GM12892 (cell line): ENCODE measurements at regions not wholly inside any gene's neighbourhood (a gene's known extent, or its start where the extent isn't known, plus 50 kb on each side); places are given as distances from the start of the nearest gene placed in this dataset.

Experiments used
- DNase-seq: peaks from one replicate; pipeline ENCODE4 v3.0.0; 2011; ENCODE audit not compliant: insufficient read length
- FAIRE-seq: peaks from 2 replicates; lab custom pipeline; 2011; peaks lifted over from hg19 to GRCh38; lab: Jason Lieb, UNC
- POLR2A ChIP-seq: IDR thresholded peaks from 2 replicates; pipeline ENCODE4 v1.6.1; 2011; ENCODE audit warnings: low read depth, low read length, control low read depth
- POLR2AphosphoS5 ChIP-seq: IDR thresholded peaks from 2 replicates; pipeline ENCODE4 v1.6.1; 2011; ENCODE audit warnings: low read depth, low read length, control low read depth
- TAF1 ChIP-seq: IDR thresholded peaks from 2 replicates; pipeline ENCODE4 v1.6.1; 2011; ENCODE audit warnings: low read depth, mild to moderate bottlenecking, control low read depth, low read length, borderline replicate concordance

DNA sequence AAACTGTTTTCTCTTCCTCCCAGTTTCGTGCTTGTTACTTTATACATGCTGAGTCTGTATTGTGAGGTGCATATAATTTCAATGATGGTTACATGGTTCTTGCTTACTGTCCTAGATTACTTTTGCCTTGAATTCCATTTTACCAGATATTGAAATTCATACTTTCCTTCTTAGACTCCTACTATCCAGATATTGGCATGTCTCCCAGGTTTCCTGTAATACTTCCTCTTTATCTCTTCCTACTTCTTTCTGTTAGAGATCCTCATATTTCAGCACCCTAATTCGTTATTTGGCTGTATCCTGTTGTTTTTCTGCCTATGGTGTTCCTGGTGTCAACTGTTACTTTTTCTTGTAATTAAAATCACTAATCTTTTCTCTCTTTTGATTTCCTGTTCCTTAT lies 522.1 kb downstream of the CCDC171 start:
- FAIRE-seq (no peak), DNase-seq (no peak)
- TF ChIP-seq POLR2AphosphoS5 (no peak), TAF1 (no peak), POLR2A (no peak)

DNA sequence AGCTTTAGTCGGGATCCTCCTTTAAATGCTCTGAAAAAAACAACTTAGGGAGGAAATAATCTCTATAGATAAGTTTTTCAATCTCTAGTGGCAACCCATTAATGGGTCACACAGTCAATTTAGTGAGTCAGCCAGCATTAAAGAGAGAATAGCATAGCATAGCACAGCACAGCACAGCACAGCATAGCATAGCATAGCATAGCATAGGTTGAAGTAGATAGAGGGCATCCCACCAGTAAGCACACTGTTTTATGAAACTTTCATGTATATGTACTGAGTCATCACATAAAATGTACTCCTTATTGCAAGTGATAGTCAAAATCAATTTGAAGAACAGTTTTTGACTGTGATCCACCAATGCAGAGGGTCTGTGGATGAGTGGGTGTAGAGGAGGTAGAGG lies 522.9 kb downstream of the CCDC171 start:
- TF ChIP-seq POLR2A: no peak
- no peak for TF ChIP-seq POLR2AphosphoS5
- TF ChIP-seq TAF1: no peak
- FAIRE-seq: no peak
- no peak for DNase-seq

DNA sequence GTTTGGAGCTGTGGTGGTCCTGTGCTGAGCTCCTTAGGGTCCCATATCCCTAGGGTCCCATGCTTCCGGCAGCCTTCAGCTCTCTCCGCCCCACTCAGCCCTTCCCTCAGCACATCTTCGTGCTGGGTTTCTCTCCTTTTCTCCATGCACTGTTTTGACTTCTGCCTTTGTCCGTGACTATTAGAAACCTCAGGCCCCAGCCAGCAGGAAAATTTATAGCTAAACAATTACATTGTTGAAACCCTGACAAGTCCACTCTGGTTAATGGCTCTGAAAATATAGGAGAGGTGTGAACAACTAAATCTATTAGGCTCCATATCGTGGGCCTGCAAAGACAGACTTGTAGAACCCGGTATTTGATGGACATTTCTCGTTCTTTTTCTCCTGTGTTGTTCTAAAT lies 523.7 kb downstream of the CCDC171 start:
- no peak for DNase-seq
- TF ChIP-seq POLR2A (no peak), POLR2AphosphoS5 (no peak), TAF1 (no peak)
- FAIRE-seq: no peak

DNA sequence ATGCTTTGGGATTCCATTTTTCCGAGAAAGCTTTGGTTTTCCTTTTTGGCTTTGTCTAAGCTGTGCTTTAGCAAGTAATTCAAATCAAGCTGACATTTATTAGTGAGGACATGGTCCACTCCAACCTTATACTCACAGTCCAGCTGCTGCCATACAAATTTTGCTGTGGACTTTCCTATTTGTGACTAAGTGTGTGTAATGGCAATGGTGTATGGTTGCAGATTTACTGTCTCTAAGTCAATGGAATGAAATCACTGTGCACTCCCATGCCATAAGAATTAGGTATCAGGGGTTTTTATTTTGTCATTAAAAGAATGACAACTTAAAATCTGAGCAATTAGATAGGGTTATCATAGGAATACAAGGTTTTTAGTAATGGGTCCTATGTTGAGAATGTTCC lies 530.0 kb downstream of the CCDC171 start:
- no peak for TF ChIP-seq POLR2A
- no peak for TF ChIP-seq TAF1
- TF ChIP-seq POLR2AphosphoS5: no peak
- DNase-seq (no peak), FAIRE-seq (no peak)

DNA sequence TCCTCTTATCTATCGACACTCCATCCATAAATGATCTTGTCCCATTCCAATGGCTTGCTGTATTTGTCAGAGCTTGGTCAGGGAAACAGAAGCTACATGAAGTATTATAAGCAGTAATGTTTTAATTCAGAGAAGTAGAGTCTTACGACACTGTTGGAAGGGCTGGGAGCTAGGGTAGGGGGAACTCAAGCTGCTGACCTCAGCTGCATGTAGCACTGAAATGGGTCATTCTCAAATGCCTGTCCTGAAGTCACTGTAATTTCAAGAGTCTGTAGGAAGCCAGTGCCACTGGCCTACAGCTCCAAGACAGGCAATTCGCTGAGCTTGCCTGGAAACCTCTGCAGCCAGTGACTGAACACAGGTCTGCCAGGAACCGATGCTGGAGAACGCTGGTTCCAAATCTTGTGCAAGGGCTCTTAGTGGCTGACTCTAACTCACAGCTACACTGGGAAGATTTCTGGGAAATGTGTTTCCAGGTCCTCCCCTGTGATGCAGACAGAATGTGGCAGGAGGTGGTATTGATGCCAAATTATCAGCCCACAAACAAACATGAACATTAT lies 532.4 kb downstream of the CCDC171 start:
- no peak for TF ChIP-seq POLR2A
- DNase-seq (no peak), FAIRE-seq (no peak)

DNA sequence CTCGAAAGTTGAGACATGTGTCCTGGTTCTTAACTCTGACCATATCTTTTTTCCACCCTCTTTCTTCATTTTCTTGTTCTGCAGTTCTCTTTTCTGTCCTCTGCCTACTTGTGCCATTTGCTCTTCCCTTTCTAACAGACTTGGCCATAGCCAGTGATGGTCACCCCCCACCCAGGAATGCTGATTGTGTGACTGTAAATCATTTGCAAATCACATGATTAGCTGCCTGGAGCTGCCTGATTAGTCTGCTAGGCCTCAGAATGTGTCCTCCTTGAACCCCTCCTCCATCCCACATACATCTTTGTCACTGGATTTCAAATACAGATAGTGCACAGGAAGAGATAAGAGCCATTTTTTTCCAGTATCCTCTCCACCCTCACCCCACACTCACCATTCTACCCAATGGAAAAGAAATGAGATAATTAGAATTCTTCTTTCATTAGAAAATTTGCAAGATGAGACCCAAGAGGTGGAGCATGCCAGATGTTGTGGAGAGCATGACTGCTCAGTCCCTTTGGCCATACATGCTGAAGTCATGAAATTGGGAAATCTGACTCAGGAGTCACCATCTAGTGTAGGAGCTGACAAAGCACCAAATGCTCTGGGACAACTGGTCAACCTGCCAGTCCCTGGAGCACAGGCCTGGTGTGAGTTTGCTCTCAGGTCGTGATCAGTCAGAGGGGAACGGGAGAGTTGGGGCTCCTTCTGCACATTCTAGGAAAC lies 538.2 kb downstream of the CCDC171 start:
- no peak for FAIRE-seq
- no peak for DNase-seq
- no peak for TF ChIP-seq TAF1
- no peak for TF ChIP-seq POLR2AphosphoS5
- TF ChIP-seq POLR2A: no peak

DNA sequence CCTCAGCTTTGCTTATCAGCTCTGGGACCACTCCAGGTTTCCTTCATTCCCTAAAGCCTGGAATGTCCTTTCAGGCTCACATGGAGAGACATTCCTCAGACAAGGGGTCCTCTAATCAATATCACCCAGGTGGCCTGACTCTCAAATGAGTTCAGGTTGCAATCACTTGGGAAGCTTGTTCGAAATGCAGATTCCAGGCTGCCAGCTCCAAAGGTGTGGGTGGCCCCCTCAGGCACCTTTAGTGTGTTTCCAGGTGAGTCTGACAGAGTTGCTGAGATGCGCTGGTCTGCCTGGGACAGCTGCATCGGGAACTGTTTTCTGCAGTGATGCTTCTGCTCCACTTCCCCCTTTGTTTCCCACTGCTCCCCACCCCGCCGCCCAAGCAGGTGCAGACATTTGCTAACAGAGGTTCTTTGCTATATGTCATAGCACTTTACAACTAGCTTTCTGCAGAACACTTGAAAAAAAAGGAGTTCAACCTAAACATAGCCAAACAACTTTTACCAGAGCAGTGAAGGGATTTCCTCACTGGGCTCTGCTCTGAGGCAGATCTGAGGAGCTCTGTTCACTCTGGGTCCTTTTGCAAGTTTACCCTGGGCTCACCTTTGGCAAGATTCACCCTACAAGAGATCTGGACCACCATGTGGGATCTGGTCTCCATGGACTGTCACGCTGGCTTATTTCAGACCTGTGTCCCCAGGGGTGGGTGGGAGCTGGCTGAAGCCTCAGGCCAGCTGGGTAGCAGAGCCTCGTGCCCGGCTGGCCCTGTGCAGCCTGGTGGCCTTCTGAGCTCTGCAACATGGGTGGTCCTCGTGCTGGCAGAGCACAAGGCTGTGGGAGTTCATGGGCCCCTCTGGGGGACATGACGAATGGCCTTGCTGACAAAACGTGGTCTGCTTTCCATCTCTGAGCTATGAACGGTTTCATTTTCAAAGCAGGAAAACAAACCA lies 539.6 kb downstream of the CCDC171 start:
- no peak for DNase-seq
- TF ChIP-seq TAF1 (no peak), POLR2AphosphoS5 (no peak), POLR2A (no peak)
- no peak for FAIRE-seq

DNA sequence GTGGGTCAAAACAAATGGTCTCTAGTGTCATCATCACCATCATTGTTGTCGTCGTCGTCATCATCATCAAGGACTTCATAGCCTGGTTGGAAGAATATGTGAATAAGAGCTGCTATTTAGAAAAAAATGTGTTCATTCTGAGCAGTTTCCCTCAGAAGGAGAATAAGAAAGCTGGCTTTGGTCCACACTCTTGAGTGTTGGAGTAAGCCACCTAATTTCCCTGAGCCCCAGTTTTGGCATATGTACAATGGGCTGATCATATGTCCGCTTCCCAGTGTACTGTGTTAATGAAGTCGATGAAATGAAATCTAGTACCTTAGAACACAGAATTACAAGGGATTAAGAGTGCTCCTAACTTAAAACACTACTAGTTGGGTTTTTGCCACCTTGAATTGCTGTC lies 545.5 kb downstream of the CCDC171 start:
- no peak for FAIRE-seq
- TF ChIP-seq POLR2A (no peak), TAF1 (no peak), POLR2AphosphoS5 (no peak)
- no peak for DNase-seq

DNA sequence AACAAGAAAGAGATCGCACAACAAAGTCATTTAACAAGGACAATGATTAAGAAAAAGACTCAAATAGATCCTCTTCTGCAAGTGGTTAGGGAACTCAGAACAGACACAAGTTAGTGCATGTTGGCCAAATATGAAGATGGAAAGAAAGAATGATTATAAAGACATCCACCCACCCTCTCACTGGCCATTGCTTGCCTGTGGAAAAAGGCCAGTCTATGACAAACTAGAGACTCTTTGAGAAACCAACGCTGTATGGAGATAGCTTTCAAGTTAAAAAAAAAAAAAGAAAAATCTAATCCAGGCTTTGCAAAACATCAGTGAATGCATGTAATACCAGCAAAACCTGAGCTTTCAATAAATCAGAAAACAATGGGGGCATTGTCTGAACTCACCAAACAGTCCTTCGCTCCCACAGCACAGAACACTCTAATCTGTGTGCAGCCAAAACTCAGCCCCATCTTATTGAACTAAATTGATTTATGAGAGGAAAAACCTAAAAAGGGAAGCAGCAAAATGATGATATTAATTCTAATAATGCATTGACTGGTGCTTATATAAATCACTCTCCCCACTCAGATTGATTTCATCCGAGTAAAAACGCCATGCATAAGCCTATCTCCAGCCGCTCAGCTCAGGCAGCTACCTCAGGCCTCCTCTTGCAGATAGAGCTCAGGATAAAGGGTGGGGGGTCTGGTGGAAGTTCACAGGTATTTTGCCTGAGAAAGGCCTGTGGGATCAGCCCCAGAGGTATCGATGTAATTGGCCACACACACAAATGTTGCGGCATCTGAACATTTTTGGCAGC lies 547.1 kb downstream of the CCDC171 start:
- no peak for TF ChIP-seq TAF1
- DNase-seq: no peak
- no peak for FAIRE-seq

DNA sequence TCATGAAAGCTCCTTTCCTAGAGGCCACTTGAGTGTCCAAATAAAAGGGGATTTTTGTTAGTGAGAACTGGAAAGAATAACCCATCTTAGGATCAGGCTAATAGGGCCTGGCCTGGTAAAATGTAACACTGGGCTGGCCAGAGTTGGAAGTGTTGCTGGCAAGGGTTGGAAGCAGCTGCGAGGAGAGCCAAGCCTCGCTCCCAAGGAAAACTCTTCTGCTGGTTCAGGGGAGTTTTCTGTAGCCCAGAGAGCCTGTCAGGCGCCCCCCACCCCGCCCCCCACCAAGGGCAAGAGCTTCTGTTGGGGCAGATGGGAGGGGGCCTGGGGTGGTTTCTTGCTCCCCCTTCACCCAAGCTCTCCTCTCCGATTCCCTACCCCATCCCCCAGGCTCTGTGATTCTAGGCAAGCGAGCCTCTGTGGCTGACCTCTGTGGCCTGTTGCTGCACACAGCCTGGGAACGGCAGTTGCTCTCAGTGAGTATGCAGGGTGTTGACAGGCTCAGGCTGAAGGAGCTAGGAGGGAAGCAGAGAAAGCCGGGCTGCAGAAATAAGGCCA lies 547.8 kb downstream of the CCDC171 start:
- no peak for TF ChIP-seq TAF1
- FAIRE-seq: no peak

DNA sequence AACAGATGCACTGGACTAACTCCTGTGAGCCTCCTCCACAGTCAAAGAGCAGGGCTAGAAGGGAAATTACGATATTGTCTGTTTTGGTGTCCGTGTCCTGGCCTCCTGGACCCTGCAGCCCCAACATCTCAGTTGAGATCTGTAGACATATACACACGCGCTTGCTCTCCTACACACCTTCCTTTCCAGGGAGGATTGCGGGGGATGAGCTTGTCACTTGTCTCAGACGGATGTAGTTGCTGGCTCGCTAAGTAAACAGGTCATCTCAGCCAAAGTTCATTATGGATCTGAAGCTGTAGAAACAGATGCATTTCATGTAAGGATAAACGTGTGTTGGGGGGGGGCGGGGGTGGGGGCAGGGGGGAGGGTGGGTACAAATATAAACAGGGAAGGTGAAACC lies 549.3 kb downstream of the CCDC171 start:
- no peak for TF ChIP-seq POLR2AphosphoS5
- TF ChIP-seq TAF1: no peak
- TF ChIP-seq POLR2A: no peak
- DNase-seq (no peak), FAIRE-seq (no peak)

More for the DNA sequence above, 547.8 kb downstream of the CCDC171 start:
- no peak for DNase-seq
